DND-41 (cell line): ENCODE measurements at regions not wholly inside any gene's neighbourhood (a gene's known extent, or its start where the extent isn't known, plus 50 kb on each side); places are given as distances from the start of the nearest gene placed in this dataset.

Source experiments
- ATAC-seq: fragments of 200-7000 bp; cut with Tn5 transposase; 3 replicates; pipeline ENCODE4 v1.9.1; 2021; ENCODE audit warnings: low read depth; ENCODE audit not compliant: insufficient read depth
- DNase-seq: peaks from one replicate; pipeline ENCODE4 v3.0.0-alpha.2; 2020
- H2AFZ ChIP-seq: 2 replicates; pipeline ENCODE4 v1.6.0; 2012; ENCODE audit warnings: low read depth, low read length
- H3K27ac ChIP-seq: 2 replicates; pipeline ENCODE4 v1.5.1; 2012; ENCODE audit warnings: low read length, inconsistent platforms
- H3K27me3 ChIP-seq: fragments of 200-600 bp; sonication (generic); 2 replicates; pipeline ENCODE4 v1.6.0; 2012; ENCODE audit warnings: low read length, mild to moderate bottlenecking, inconsistent platforms; ENCODE audit not compliant: insufficient read depth, poor library complexity
- H3K36me3 ChIP-seq: 2 replicates; pipeline ENCODE4 v1.5.1; 2012; ENCODE audit warnings: low read length, inconsistent platforms; ENCODE audit not compliant: insufficient read depth
- H3K4me1 ChIP-seq: 2 replicates; pipeline ENCODE4 v1.5.1; 2012; ENCODE audit warnings: mild to moderate bottlenecking, low read length; ENCODE audit not compliant: insufficient read depth
- H3K4me2 ChIP-seq: 2 replicates; pipeline ENCODE4 v1.6.0; 2012; ENCODE audit warnings: mild to moderate bottlenecking, moderate library complexity, low read length, inconsistent platforms; ENCODE audit not compliant: insufficient read depth
- H3K4me3 ChIP-seq, 2 experiments: fragments of 200-600 bp in 1 of 2; shearing (Covaris generic) in 1 of 2; 2 replicates each; pipeline ENCODE4 v1.5.1; 2012 to 2016; ENCODE audit warnings: inconsistent platforms in 2 of 2, low read length in 2 of 2, mild to moderate bottlenecking in 2 of 2, low read depth in 1 of 2, moderate library complexity in 1 of 2
- H3K79me2 ChIP-seq: 2 replicates; pipeline ENCODE4 v1.6.0; 2012; ENCODE audit warnings: low read length, inconsistent platforms; ENCODE audit not compliant: insufficient read depth
- H3K9ac ChIP-seq: 2 replicates; pipeline ENCODE4 v1.6.0; 2012; ENCODE audit warnings: low read depth, mild to moderate bottlenecking, inconsistent platforms, low read length, moderate library complexity
- H3K9me3 ChIP-seq: 2 replicates; pipeline ENCODE4 v1.5.1; 2012; ENCODE audit warnings: low read length, moderate library complexity, mild to moderate bottlenecking, inconsistent platforms; ENCODE audit not compliant: insufficient read depth, severe bottlenecking
- H4K20me1 ChIP-seq: 2 replicates; pipeline ENCODE4 v1.6.0; 2012; ENCODE audit warnings: low read length; ENCODE audit not compliant: insufficient read depth
- CTCF ChIP-seq: IDR thresholded peaks from 2 replicates; pipeline ENCODE4 v1.5.1; 2012; ENCODE audit warnings: borderline replicate concordance, low read length, moderate library complexity, mild to moderate bottlenecking; ENCODE audit not compliant: poor library complexity, severe bottlenecking; ENCODE audit errors: extremely low read depth
- EZH2 ChIP-seq: IDR thresholded peaks from 3 replicates; pipeline ENCODE4 v1.6.1; 2012; ENCODE audit warnings: borderline replicate concordance, low read depth, mild to moderate bottlenecking, moderate library complexity, low read length, inconsistent platforms; ENCODE audit not compliant: severe bottlenecking

- TF ChIP-seq CTCF (no peak), EZH2 (no peak)
- DNase-seq, result no peak
- Histone ChIP-seq H3K79me2 (no peaks in the 10 kb centered on the region), H3K9ac (no peak overlapping the region), H3K4me3 (no peak overlapping the region), H3K36me3 (no peaks in the 10 kb centered on the region), H3K27ac (no peak overlapping the region), H3K27me3 (no peaks in the 10 kb centered on the region), H3K4me1 (no peaks in the 10 kb centered on the region), H2AFZ (no peak overlapping the region), H3K9me3 (no peaks in the 10 kb centered on the region), H4K20me1 (no peaks in the 10 kb centered on the region), H3K4me2 (no peak overlapping the region)
- no peak for ATAC-seq
Measured at GRCh38 chr6:85026021-85026420, 261.6 kb upstream of the TBX18 start.

GRCh38 chr6:85023721-85024120 lies 259.3 kb upstream of the TBX18 start:
- Histone ChIP-seq H3K4me1 (no peaks in the 10 kb centered on the region), H3K36me3 (no peaks in the 10 kb centered on the region), H3K79me2 (no peaks in the 10 kb centered on the region), H3K4me2 (no peak overlapping the region), H3K27me3 (no peaks in the 10 kb centered on the region), H3K9me3 (no peaks in the 10 kb centered on the region), H4K20me1 (no peaks in the 10 kb centered on the region), H3K9ac (no peak overlapping the region), H3K27ac (no peak overlapping the region), H2AFZ (no peak overlapping the region), H3K4me3 (no peak overlapping the region)
- no peak for TF ChIP-seq EZH2
- TF ChIP-seq CTCF, result no peak
- ATAC-seq (no peak), DNase-seq (no peak)

- no peak for ATAC-seq
Measured at GRCh38 chr6:85017352-85017751, 253.0 kb upstream of the TBX18 start.

More at GRCh38 chr6:85017352-85017751, 253.0 kb upstream of the TBX18 start:
- Histone ChIP-seq H3K27ac (no peak overlapping the region), H3K4me2 (no peak overlapping the region), H2AFZ (no peak overlapping the region), H3K4me3 (no peak overlapping the region), H3K27me3 (no peaks in the 10 kb centered on the region), H3K36me3 (no peaks in the 10 kb centered on the region), H4K20me1 (no peaks in the 10 kb centered on the region), H3K9me3 (no peaks in the 10 kb centered on the region), H3K4me1 (no peaks in the 10 kb centered on the region), H3K79me2 (no peaks in the 10 kb centered on the region), H3K9ac (no peak overlapping the region)
- TF ChIP-seq CTCF (no peak), EZH2 (no peak)
- no peak for DNase-seq
